GM19455 (cell line): ENCODE measurements at regions not wholly inside any gene's neighbourhood (a gene's known extent, or its start where the extent isn't known, plus 50 kb on each side); places are given as distances from the start of the nearest gene placed in this dataset.

Experiments used
- ATAC-seq: cut with Tn5 transposase; IDR thresholded peaks from one replicate; pipeline ENCODE4 v1.9.1; 2021; ENCODE audit not compliant: unreplicated experiment

- no peak for ATAC-seq
These were observed 903.7 kb downstream of the EPHA3 start for GRCh38 chr3:90011131-90011530.

- ATAC-seq, result no peak
These were observed 904.2 kb downstream of the EPHA3 start for GRCh38 chr3:90011596-90011995.

GRCh38 chr3:90011996-90012395 is 904.6 kb downstream of the EPHA3 start:
- ATAC-seq, result no peak

- ATAC-seq, result no peak
These were observed 908.4 kb downstream of the EPHA3 start for GRCh38 chr3:90015688-90016356.

GRCh38 chr3:90016555-90016954 is 909.1 kb downstream of the EPHA3 start:
- ATAC-seq, result no peak

GRCh38 chr3:90018779-90019178 is 911.4 kb downstream of the EPHA3 start:
- no peak for ATAC-seq

- no peak for ATAC-seq
These were observed 917.6 kb downstream of the EPHA3 start for GRCh38 chr3:90025019-90025418.

- no peak for ATAC-seq
These were observed 919.0 kb downstream of the EPHA3 start for GRCh38 chr3:90026406-90026805.

GRCh38 chr3:90031121-90031520 is 923.7 kb downstream of the EPHA3 start:
- ATAC-seq, result no peak

- ATAC-seq, result no peak
These were observed 925.7 kb downstream of the EPHA3 start for GRCh38 chr3:90032980-90033641.

GRCh38 chr3:90034038-90034437 is 926.6 kb downstream of the EPHA3 start:
- no peak for ATAC-seq

GRCh38 chr3:90035643-90036042 is 928.2 kb downstream of the EPHA3 start:
- no peak for ATAC-seq

- ATAC-seq, result no peak
These were observed 929.6 kb downstream of the EPHA3 start for GRCh38 chr3:90036939-90037469.

- ATAC-seq, result no peak
These were observed 932.6 kb downstream of the EPHA3 start for GRCh38 chr3:90039994-90040393.

- no peak for ATAC-seq
These were observed 933.1 kb downstream of the EPHA3 start for GRCh38 chr3:90040554-90040953.

- no peak for ATAC-seq
These were observed 934.6 kb downstream of the EPHA3 start for GRCh38 chr3:90041995-90042394.

- ATAC-seq, result no peak
These were observed 935.9 kb downstream of the EPHA3 start for GRCh38 chr3:90043287-90043686.

GRCh38 chr3:90044084-90044816 is 936.8 kb downstream of the EPHA3 start:
- no peak for ATAC-seq

GRCh38 chr3:90052425-90052950 is 945.1 kb downstream of the EPHA3 start:
- no peak for ATAC-seq

- ATAC-seq, result no peak
These were observed 946.9 kb downstream of the EPHA3 start for GRCh38 chr3:90054311-90054710.

GRCh38 chr3:90055666-90056065 is 948.2 kb downstream of the EPHA3 start:
- no peak for ATAC-seq
